Astrocyte of the spinal cord (primary cell): ENCODE measurements at regions not wholly inside any gene's neighbourhood (a gene's known extent, or its start where the extent isn't known, plus 50 kb on each side); places are given as distances from the start of the nearest gene placed in this dataset.

Source experiments
- DNase-seq: peaks from one replicate; pipeline ENCODE4 v3.0.0; 2011; ENCODE audit warnings: low read depth, low spot score
- H3K4me3 ChIP-seq: 2 replicates; pipeline ENCODE4 v1.5.1; 2011; ENCODE audit warnings: low read depth, mild to moderate bottlenecking, low read length, moderate library complexity
- CTCF ChIP-seq: IDR thresholded peaks from 2 replicates; pipeline ENCODE4 v1.5.1; 2012; ENCODE audit warnings: low read depth, mild to moderate bottlenecking, low read length, inconsistent platforms
- in situ Hi-C: cut with HindIII; loops from 2 replicates; pipeline ENCODE4 v1.10.0; 2017; ENCODE audit warnings: low sequenced_read_pairs

DNA sequence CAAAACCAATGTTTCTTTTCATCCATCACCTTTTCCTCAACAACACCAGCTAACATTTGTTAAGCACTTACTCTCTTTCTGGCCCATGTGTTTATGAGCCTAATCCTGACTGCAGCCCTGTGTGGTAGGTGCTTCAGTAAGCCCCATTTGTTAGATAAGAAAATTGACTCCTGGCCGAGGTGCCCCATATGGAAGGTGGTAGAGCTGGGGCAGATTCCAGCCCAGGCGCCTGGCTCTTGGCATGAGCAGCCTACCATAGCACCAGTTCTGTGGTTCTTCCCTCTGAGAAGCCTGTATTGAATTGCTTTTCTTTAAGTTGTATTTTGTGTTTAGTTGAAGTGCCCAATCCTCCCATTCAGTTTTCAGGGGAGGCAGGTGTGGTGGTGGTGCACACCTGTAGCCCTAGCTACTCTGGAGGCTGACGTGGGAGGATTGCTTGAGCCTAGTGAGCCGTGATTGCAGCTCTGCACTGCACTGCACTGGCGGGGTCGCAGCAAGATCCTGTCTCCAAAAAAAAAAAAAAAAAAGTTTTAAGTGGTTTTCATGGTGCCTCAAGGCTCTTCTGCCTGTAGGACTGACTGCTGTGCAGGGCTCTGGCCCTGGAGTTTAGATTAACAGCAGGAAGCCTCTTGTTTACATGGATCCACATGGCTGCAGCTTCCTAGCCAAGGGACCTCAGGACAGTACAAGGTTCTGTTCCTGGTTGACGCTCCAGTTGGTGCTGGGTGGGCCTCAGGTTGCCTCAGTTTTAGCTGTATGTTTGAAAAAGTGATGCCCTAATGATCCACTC, 125.9 kb downstream of the MRPS6 start:
- no peak for TF ChIP-seq CTCF
- in situ Hi-C loops = no loop called here
- DNase-seq = peak; percentile 10
- H3K4me3 ChIP-seq = no peak overlapping the region

DNA sequence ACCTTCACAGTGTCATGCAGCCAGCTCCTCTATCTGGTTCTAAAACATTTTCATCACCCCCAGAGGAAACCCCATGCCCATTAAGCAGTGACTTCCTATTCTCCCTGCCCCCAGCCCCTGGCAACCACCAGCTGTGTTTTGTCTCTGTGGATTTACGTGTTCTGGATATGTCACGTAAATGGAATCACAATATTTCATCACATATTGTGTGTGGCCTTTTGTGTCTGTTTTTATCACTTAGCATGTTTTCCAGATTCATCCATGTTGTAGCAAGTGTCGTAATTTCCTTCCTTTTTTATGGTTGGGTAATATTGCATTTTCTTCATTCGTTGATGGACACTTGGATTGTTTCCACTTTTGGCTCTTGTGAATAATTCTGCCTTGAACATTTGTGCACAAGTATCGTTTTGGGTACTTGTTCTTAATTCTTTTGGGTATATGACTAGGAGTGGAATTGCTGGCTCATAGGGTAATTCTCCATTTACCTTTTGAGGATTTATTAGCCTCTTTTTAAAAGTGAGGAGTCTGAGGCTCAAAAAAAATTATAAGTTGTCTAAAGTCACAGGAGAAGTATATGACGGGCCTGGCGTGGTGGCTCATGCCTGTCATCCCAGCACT, 127.0 kb downstream of the MRPS6 start:
- in situ Hi-C loops = no loop called here
- no peak for DNase-seq
- TF ChIP-seq CTCF = no peak

DNA sequence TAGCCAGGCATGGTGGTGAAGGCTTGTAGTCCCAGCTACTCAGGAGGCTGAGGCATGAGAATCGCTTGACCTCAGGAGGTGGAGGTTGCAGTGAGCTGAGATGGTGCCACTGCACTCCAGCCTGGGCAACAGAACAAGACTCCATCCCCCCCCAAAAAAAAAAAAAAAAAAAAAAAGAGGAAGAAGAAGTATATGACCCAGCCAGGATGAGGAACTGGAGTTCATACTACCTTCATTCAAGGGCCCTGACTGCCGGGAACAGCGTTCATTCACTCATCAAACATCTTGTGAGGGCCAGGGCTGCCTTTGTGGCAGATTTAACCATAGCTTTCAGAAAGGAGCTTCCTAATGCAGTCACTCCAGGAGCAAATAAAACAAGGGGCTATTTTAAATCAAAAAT, 127.6 kb downstream of the MRPS6 start:
- in situ Hi-C loops = no loop called here
- TF ChIP-seq CTCF = no peak
- H3K4me3 ChIP-seq = no peak overlapping the region
- no peak for DNase-seq

More for the DNA sequence above, 127.0 kb downstream of the MRPS6 start:
- no peak overlapping the region for H3K4me3 ChIP-seq

DNA sequence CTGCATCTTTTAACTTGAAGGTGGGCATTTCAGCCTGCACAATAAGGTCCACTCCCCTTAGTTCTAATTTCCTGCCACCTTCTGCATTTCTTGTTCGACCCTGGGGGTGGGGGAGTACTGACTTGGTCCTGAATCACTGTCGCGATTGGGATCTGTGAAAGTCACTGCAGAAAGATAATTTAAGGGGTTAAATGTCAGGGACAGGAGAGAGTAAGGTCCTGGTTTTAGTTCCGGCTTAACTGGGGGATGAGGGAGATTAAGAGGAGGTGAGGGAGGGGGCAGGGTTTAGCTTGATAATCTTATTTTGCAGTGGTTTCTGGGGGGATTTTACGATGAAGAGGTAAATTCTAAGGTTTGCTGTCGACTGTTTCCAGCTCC, 128.1 kb downstream of the MRPS6 start:
- DNase-seq = no peak
- in situ Hi-C loops = no loop called here
- no peak for TF ChIP-seq CTCF
- H3K4me3 ChIP-seq = peak overlapping the region; percentile 37

DNA sequence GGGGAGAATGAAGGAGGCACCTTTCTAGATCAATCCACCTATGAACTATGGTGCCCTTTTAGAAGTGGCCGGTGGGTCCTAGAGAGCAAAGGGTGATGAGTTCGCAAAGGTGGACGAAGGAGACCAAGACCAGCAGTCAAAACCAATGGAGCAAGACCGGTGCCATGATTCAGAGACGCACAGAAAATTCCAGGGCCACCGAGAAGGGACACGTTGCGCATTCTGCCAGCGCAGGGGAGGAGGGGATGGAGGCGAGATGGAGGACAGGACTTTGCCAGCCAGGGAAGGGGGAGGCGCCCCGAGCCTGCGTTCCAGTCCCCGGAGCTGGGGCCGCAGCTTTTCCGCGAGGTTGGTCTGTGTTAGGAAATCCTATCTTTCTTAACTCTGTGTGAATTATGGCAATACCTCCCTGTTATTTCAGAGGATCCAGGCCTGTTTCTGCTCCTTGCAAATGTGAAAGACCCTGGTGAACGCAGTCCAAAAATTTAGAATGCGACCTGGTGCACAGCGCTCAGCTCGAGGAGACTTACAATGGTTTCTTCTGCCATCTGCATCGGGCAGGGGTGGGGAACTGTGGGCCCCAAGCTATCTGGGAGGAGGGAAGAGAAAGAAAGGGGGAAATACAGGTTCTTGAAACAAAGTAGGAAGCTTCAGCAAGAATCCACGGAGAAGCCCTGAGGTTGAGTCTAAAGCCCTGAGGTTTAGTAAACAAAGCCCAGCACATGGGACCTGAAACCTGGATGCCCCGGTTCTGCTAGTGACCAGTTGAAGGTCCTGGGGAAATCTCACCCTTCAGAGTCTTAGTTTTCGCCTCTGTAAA, 129.4 kb downstream of the MRPS6 start:
- DNase-seq = no peak
- no peak overlapping the region for H3K4me3 ChIP-seq
- in situ Hi-C loops = no loop called here
- peak; percentile 1 for TF ChIP-seq CTCF

GRCh38 chr21:34203851-34204420, 130.6 kb downstream of the MRPS6 start:
- in situ Hi-C loops = no loop called here
- TF ChIP-seq CTCF = no peak
- no peak for DNase-seq
- H3K4me3 ChIP-seq = no peak overlapping the region
